WTC11 (cell line): ENCODE measurements at regions not wholly inside any gene's neighbourhood (a gene's known extent, or its start where the extent isn't known, plus 50 kb on each side); places are given as distances from the start of the nearest gene placed in this dataset.

Experiments used
- CREM ChIP-seq: sonication (generic); formaldehyde crosslinking; IDR thresholded peaks from 2 replicates; pipeline ENCODE4 v1.8.1; 2022; ENCODE audit warnings: mild to moderate bottlenecking, missing genetic modification reagents, moderate library complexity
- CTCF ChIP-seq: fragments of 200-600 bp; IDR thresholded peaks from 2 replicates; pipeline ENCODE4 v1.8.0; 2022; ENCODE audit warnings: antibody characterized with exemption
- E2F5 ChIP-seq: sonication (generic); formaldehyde crosslinking; IDR thresholded peaks from 2 replicates; pipeline ENCODE4 v1.8.1; 2022; ENCODE audit warnings: mild to moderate bottlenecking, moderate library complexity, missing genetic modification reagents
- JUN ChIP-seq: sonication (generic); formaldehyde crosslinking; IDR thresholded peaks from 2 replicates; pipeline ENCODE4 v1.8.0; 2023; ENCODE audit warnings: mild to moderate bottlenecking, missing genetic modification reagents
- NFE2L1 ChIP-seq: sonication (generic); formaldehyde crosslinking; IDR thresholded peaks from 2 replicates; pipeline ENCODE4 v1.8.1; 2023; ENCODE audit warnings: missing genetic modification reagents
- TEAD4 ChIP-seq: sonication (generic); formaldehyde crosslinking; IDR thresholded peaks from 2 replicates; pipeline ENCODE4 v1.8.0; 2022; ENCODE audit warnings: mild to moderate bottlenecking, missing genetic modification reagents
- ZNF263 ChIP-seq: sonication (generic); formaldehyde crosslinking; IDR thresholded peaks from 2 replicates; pipeline ENCODE4 v1.8.1; 2022; ENCODE audit warnings: low read depth, mild to moderate bottlenecking, moderate library complexity, missing genetic modification reagents
- TF ChIP-seq, protein P1 (sequence below): sonication (generic); formaldehyde crosslinking; IDR thresholded peaks from 2 replicates; pipeline ENCODE4 v1.8.1; 2022; ENCODE audit warnings: low read depth, mild to moderate bottlenecking, moderate library complexity, missing genetic modification reagents, borderline replicate concordance
- TF ChIP-seq, protein P2 (sequence below): sonication (generic); formaldehyde crosslinking; IDR thresholded peaks from 2 replicates; pipeline ENCODE4 v1.8.1; 2023; ENCODE audit warnings: mild to moderate bottlenecking, missing genetic modification reagents

DNA sequence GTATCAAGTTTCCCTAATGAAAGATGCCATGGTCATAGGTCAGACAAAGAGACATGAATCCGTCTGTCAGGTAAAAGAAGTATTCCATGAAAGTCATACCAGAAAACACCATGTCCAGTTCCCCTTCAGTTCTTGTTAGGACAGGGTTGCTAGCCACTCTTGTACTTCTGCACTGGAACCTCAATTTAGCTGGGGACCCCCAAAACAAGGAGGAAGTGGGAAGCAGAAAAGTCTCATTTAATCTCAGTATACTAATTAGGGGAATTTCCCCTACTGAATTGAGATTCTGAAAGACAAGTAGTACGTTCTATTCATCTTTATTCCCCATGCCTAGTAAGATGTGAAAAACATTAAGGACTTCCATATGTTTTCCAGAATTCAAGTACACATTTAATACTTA, 1289.9 kb upstream of the B3GALT2 start:
- TF ChIP-seq CTCF (no peak), ZNF263 (CRISPR knock-in tag) (no peak), E2F5 (CRISPR knock-in tag) (no peak), TEAD4 (no peak), CREM (CRISPR knock-in tag) (no peak), JUN (CRISPR knock-in tag) (no peak), NFE2L1 (no peak)
- TF ChIP-seq, protein P1, sequence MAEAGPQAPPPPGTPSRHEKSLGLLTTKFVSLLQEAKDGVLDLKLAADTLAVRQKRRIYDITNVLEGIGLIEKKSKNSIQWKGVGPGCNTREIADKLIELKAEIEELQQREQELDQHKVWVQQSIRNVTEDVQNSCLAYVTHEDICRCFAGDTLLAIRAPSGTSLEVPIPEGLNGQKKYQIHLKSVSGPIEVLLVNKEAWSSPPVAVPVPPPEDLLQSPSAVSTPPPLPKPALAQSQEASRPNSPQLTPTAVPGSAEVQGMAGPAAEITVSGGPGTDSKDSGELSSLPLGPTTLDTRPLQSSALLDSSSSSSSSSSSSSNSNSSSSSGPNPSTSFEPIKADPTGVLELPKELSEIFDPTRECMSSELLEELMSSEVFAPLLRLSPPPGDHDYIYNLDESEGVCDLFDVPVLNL (CRISPR knock-in tag): no peak
- TF ChIP-seq, protein P2, sequence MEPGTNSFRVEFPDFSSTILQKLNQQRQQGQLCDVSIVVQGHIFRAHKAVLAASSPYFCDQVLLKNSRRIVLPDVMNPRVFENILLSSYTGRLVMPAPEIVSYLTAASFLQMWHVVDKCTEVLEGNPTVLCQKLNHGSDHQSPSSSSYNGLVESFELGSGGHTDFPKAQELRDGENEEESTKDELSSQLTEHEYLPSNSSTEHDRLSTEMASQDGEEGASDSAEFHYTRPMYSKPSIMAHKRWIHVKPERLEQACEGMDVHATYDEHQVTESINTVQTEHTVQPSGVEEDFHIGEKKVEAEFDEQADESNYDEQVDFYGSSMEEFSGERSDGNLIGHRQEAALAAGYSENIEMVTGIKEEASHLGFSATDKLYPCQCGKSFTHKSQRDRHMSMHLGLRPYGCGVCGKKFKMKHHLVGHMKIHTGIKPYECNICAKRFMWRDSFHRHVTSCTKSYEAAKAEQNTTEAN (CRISPR knock-in tag): no peak
